Esophagus squamous epithelium (tissue), 5 donors: ENCODE measurements at regions not wholly inside any gene's neighbourhood (a gene's known extent, or its start where the extent isn't known, plus 50 kb on each side); places are given as distances from the start of the nearest gene placed in this dataset.

Experiments used
- DNase-seq: peaks from one replicate; lab custom pipeline; 2025; lab: John Stamatoyannopoulos, UW
- H3K27ac ChIP-seq, 4 donors: fragments of 200-600 bp; sonication (generic); one replicate each; pipeline ENCODE4 v1.5.1; 2016 to 2019; ENCODE audit warnings: mild to moderate bottlenecking in 1 of 4
- H3K27me3 ChIP-seq, 4 donors: fragments of 200-600 bp; sonication (generic); 1 replicate in 3 of 4; 2 replicates in 1 of 4; pipeline versions ENCODE4 v1.5.1 to v1.6.0; 2017 to 2021; ENCODE audit warnings: antibody characterized with exemption in 1 of 4
- H3K36me3 ChIP-seq, 3 donors: fragments of 200-600 bp; sonication (generic); one replicate each; pipeline ENCODE4 v1.5.1; 2016 to 2019
- H3K4me1 ChIP-seq, 3 donors: fragments of 200-600 bp; sonication (generic); one replicate each; pipeline ENCODE4 v1.5.1; 2017 to 2019
- H3K4me3 ChIP-seq, 4 donors: fragments of 200-600 bp; sonication (generic); 1 replicate in 3 of 4; 2 replicates in 1 of 4; pipeline ENCODE4 v1.5.1; 2016 to 2019; ENCODE audit warnings: mild to moderate bottlenecking in 2 of 4, moderate library complexity in 1 of 4
- H3K9me3 ChIP-seq, 3 donors: fragments of 200-600 bp; sonication (generic); one replicate each; pipeline ENCODE4 v1.5.1; 2016 to 2019
- CTCF ChIP-seq, 6 experiments: fragments of 450-650 bp in 4 of 6; fragments of 200-600 bp in 2 of 6; sonication (generic) in 2 of 6; IDR thresholded peaks; one replicate each; pipeline ENCODE4 v1.5.1; 2016 to 2019; ENCODE audit warnings: antibody characterized with exemption in 6 of 6, mild to moderate bottlenecking in 4 of 6, moderate library complexity in 4 of 6
- POLR2A ChIP-seq, 4 donors: fragments of 450-650 bp; IDR thresholded peaks; one replicate each; pipeline ENCODE4 v1.6.1; 2017; ENCODE audit warnings: antibody characterized with exemption in 4 of 4, mild to moderate bottlenecking in 4 of 4, moderate library complexity in 3 of 4
- WGBS, 2 donors: methylation state at CpG; one replicate each; pipeline ENCODE4 v1.1.5; 2018; 5-methylcytosine and 5-hydroxymethylcytosine counted together
- intact Hi-C: fragments of 100-400 bp; cut with DNase I; formaldehyde crosslinking; loops from one replicate; pipeline ENCODE4 v1.15.0; 2022
- donor health status: DM: yes; HTN: yes; CAD: no.

GRCh38 chr1:244974550-244974949 is 110.2 kb upstream of the HNRNPU start:
- H3K9me3 ChIP-seq, result no peaks in the 10 kb centered on the region
- no peaks in the 10 kb centered on the region for H3K36me3 ChIP-seq
- H3K27ac ChIP-seq, result no peak overlapping the region
- TF ChIP-seq POLR2A (IDR thresholded peaks at IDR 0.05), result no peak
- TF ChIP-seq CTCF (IDR thresholded peaks at IDR 0.05), result no peak
- H3K4me1 ChIP-seq, result peaks cover 0 to 9% (median 0%) of the 10 kb centered on the region in 3 donors
- H3K4me3 ChIP-seq, result no peak overlapping the region
- WGBS, 2 donors, result 90 to 92% methylated on average over 8 of the region's 8 CpGs
- DNase-seq, result no peak
- H3K27me3 ChIP-seq, result no peaks in the 10 kb centered on the region
- intact Hi-C loops, result loop anchor here (5.0 kb wide), 1 partner anchor 112 kb away; the partner anchor contains the start of gene HNRNPU

- Histone ChIP-seq H3K27ac (no peak overlapping the region), H3K4me3 (no peak overlapping the region), H3K9me3 (no peaks in the 10 kb centered on the region), H3K27me3 (no peaks in the 10 kb centered on the region), H3K4me1 (peaks cover 0 to 14% (median under 1%) of the 10 kb centered on the region in 3 donors), H3K36me3 (no peaks in the 10 kb centered on the region)
- DNase-seq, result no peak
- TF ChIP-seq POLR2A (IDR thresholded peaks at IDR 0.05) (no peak), CTCF (IDR thresholded peaks at IDR 0.05) (no peak)
- 64 to 80% methylated on average over 2 of the region's 2 CpGs for WGBS, 2 donors
- intact Hi-C loops, result loop anchor here (5.0 kb wide), 1 partner anchor 112 kb away; the partner anchor contains the start of gene HNRNPU
Observed at GRCh38 chr1:244974106-244974505, 109.8 kb upstream of the HNRNPU start.

- Histone ChIP-seq H3K36me3 (no peaks in the 10 kb centered on the region), H3K27ac (peak overlapping the region; percentile 99 to 100 (median 100)), H3K4me1 (peaks cover 0 to 27% (median 9%) of the 10 kb centered on the region in 3 donors), H3K27me3 (no peaks in the 10 kb centered on the region), H3K9me3 (no peaks in the 10 kb centered on the region), H3K4me3 (peak overlapping the region; percentile 70 to 94 (median 80))
- TF ChIP-seq CTCF (IDR thresholded peaks at IDR 0.05), result no peak
- no peak for TF ChIP-seq POLR2A (IDR thresholded peaks at IDR 0.05)
- no peak for DNase-seq
- intact Hi-C loops, result loop anchor here (5.0 kb wide), 1 partner anchor 109 kb away; the partner anchor contains the start of gene HNRNPU
- 14 to 15% methylated on average over 11 of the region's 11 CpGs for WGBS, 2 donors
Observed at GRCh38 chr1:244971552-244972216, 107.3 kb upstream of the HNRNPU start.

DNA sequence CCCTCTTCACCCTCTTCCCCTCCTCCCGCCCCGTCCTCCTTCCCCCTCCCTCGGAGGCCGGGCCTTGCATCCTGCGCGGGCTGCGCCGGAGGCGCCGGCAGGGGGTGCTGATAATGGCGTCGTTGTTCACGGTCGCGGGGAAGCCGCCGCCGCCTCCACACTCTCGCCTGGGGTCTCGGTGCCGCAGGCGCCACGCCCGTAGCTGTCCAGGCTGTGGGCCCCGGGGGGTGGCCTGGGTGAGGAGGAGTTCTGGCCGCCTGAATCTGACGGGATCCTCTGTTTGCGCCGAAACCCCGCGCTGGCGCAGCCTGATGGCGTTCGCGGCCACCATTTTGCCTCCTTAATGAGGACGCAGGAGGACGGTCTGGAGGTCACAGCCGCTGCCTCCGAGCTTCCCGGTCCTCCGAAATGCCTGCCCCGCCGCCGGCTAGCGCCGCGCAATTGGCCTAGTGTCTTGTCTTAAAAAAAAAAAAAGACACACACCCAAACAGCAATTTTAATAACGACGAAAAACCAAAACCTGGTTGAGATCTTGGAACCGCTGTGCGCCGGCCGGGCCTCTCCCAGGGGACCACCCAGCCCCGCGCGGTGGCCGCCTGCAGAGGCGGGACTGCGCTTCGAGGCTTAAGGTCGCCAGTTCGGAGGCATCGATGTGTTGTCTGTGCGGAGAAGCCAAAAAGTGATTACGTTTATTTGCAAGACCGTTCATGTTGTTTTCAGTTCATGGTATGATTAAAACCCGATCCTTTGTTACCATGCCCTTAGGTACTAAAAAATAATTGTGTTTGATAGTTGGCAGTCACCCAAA is 106.6 kb upstream of the HNRNPU start:
- Histone ChIP-seq H3K9me3 (no peaks in the 10 kb centered on the region), H3K4me1 (peaks cover 0 to 27% (median 9%) of the 10 kb centered on the region in 3 donors), H3K27me3 (no peaks in the 10 kb centered on the region), H3K4me3 (peak overlapping the region; percentile 70 to 94 (median 80)), H3K36me3 (no peaks in the 10 kb centered on the region), H3K27ac (peak overlapping the region; percentile 99 to 100 (median 100))
- WGBS, 2 donors, result 0 to 2% methylated on average over 24 to 32 of the region's 67 CpGs
- TF ChIP-seq CTCF (IDR thresholded peaks at IDR 0.05) (peak; percentile 47 to 70 (median 58)), POLR2A (IDR thresholded peaks at IDR 0.05) (peak in 3 of 4 donors; percentile 18 to 61 (median 60))
- intact Hi-C loops, result loop anchor here (5.0 kb wide), 1 partner anchor 109 kb away; the partner anchor contains the start of gene HNRNPU
- DNase-seq, result peak; percentile 85
